ENCODE measurements at regions not wholly inside any gene's neighbourhood (a gene's known extent, or its start where the extent isn't known, plus 50 kb on each side); places are given as distances from the start of the nearest gene placed in this dataset.

DNA sequence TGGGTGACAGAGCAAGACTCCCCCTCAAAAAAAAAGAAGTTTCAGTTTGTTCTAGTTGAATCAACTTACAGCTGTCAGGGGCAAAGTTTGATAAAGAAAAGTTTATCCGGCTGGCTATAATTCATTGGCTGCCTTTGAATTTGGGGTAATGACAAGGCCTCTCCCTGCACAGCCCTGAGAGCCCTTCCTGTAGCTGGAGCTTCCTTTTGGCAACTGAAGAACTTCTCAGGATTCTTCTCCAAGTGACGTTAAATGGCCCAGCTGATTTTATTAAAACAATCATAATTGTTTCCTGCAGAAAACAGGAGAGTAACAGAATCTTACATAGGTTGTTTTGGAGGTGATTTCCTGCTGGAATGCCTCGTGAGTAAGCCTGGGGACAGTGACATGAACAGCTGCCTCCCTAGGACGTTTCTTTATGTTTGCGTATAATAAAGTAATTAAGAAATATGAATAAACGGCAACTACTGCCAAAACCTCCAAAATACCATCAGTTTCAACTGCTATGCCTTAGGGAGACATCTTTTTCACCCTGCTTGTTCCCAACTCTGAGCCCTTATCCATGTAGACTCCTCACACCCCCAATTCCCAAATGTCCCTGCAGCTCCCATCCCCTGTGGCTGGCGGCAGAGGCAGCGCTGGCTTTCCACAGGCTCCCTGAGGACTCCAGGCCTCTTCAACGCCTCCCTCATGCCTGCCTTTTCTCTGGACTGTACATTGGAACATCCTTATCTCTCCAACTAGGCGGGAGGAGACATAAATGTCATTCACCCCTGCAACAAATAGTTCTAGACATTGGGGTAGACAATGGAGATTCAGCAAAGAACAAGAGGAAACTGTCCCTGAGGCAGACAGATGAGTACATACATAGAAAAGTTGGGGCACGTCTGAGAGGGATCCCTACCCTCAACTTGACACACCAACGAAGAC is 59.2 kb upstream of the FZD7 start:
- Mint-ChIP-seq H3K9me3 (no peaks in the 10 kb centered on the region), H3K36me3 (ENCODE audit: low read depth) (no peaks in the 10 kb centered on the region), H3K4me3 (no peak overlapping the region), H3K27ac (no peak overlapping the region), H3K4me1 (ENCODE audit: low read depth) (no peaks in the 10 kb centered on the region), H3K27me3 (ENCODE audit: low read depth) (peaks cover 5% of the 10 kb centered on the region)

DNA sequence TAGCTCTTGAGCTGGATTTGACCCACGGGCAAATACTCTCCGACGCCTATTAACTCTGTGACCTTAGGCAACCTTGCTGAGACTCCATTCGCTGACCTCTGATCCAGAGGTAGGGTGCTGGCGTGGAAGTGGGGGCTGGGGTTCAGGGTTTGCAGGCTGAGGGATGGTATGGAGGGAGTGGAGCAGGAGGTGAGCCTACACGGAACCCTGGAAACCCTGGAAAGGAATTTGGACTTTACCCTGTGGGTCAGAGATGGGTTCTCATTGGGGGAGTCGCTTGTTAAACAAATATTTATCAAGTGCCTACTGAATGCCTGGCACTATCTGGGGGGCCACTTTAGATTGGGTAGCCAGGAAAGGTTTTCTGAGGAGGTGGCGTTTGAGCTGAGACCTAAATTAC is 58.2 kb upstream of the FZD7 start:
- no peaks in the 10 kb centered on the region for H3K9me3 Mint-ChIP-seq
- no peak overlapping the region for H3K27ac Mint-ChIP-seq
- no peaks in the 10 kb centered on the region for H3K4me1 Mint-ChIP-seq (ENCODE audit: low read depth)
- peaks cover 5% of the 10 kb centered on the region for H3K27me3 Mint-ChIP-seq (ENCODE audit: low read depth)
- H3K4me3 Mint-ChIP-seq = no peak overlapping the region
- H3K36me3 Mint-ChIP-seq (ENCODE audit: low read depth) = no peaks in the 10 kb centered on the region

DNA sequence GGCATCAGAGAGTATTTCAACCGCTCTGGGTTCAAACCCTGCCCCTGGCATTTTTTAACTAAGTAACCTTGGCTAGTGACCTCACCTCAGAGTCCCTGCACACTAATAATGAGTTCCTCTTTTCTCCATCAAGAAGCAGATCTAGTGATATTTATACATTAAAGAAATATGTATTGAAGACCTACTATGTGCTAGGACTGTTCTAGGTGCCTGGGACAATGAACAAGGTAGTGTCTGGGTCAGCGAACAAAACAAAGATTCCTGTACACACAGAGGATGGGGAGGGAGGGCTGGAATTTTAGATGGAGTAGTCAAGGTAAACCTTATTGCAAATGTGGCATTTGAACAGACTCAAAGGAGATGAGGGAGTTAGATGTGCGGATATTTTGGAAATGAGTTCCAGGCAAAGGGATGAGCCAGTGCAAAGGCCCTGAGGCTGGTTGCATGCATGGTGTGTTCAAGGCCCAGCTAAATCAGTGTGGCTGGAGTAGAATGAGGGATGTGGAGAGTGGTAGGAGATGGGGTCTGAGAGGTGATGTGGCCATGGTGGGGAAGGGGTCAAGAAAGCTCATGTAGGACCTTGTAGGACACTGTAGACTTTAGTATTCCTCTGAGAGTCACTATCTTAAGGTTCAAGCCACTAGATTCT is 57.6 kb upstream of the FZD7 start:
- Mint-ChIP-seq H3K4me1 (ENCODE audit: low read depth) (no peaks in the 10 kb centered on the region), H3K9me3 (no peaks in the 10 kb centered on the region), H3K27me3 (ENCODE audit: low read depth) (peaks cover 5% of the 10 kb centered on the region), H3K36me3 (ENCODE audit: low read depth) (no peaks in the 10 kb centered on the region), H3K27ac (no peak overlapping the region), H3K4me3 (no peak overlapping the region)

DNA sequence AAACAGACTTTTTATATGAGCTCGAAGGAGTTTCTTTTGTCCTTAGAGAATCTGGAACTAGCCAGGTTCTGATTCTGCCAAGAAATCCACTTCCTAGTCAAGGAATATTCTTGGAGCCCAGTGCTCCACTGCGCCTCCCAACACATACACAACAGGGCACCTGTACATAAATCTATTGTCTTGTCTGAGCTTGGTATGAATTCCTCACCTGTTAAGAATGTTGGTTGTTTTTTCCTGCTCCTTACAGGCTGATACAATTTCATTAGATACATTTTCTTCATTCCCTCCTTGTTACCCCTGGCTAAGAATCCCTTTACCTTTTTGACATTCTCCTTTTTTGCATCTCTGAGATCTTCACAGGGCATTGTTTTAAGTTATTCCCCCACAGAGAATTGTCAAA is 56.0 kb upstream of the FZD7 start:
- Mint-ChIP-seq H3K36me3 (ENCODE audit: low read depth) (no peaks in the 10 kb centered on the region), H3K4me3 (no peak overlapping the region), H3K9me3 (no peaks in the 10 kb centered on the region), H3K27me3 (ENCODE audit: low read depth) (peaks cover 5% of the 10 kb centered on the region), H3K27ac (no peak overlapping the region), H3K4me1 (ENCODE audit: low read depth) (no peaks in the 10 kb centered on the region)

DNA sequence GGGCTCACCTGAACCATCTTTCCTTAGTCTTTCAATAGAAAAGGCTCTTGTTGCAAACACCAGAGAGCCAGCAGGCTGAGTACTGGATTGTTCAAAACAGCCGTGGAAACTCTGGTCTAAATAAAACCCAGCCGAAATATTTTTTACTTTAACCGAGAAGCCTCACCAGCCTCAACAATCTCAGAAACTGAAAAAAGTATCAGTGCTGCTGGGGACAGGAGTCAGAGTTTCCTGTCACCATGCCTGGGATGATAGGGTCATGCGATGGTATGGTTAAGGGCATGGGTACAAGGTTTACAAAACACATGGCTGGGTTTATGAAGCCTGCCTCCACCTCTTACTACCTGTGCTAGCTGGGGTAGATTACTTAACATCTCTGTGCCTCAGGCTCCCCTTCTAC is 55.3 kb upstream of the FZD7 start:
- Mint-ChIP-seq H3K27ac (no peak overlapping the region), H3K27me3 (ENCODE audit: low read depth) (peaks cover 5% of the 10 kb centered on the region), H3K4me1 (ENCODE audit: low read depth) (no peaks in the 10 kb centered on the region), H3K9me3 (no peaks in the 10 kb centered on the region), H3K4me3 (no peak overlapping the region), H3K36me3 (ENCODE audit: low read depth) (no peaks in the 10 kb centered on the region)

DNA sequence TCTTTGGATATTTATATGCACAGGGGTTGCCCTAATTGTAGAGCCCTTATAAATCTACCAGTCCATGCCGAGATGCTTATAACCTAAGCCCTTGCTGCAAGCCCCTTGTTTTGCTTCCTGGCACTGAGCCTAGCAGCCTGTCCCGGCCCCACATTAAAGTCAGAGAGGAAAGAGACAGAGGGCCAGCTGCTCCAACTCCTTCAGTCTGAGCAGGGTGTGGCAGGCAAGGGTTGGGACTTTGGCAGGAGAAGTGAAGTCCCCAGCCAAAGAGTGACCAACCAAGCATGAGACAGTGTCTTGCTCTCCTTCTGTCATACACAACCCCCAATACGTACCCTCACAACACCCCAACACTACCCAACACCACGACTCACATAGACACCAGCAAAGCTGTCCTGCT is 54.7 kb upstream of the FZD7 start:
- Mint-ChIP-seq H3K36me3 (ENCODE audit: low read depth) (no peaks in the 10 kb centered on the region), H3K4me3 (no peak overlapping the region), H3K4me1 (ENCODE audit: low read depth) (no peaks in the 10 kb centered on the region), H3K9me3 (no peaks in the 10 kb centered on the region), H3K27me3 (ENCODE audit: low read depth) (peaks cover 5% of the 10 kb centered on the region), H3K27ac (no peak overlapping the region)

DNA sequence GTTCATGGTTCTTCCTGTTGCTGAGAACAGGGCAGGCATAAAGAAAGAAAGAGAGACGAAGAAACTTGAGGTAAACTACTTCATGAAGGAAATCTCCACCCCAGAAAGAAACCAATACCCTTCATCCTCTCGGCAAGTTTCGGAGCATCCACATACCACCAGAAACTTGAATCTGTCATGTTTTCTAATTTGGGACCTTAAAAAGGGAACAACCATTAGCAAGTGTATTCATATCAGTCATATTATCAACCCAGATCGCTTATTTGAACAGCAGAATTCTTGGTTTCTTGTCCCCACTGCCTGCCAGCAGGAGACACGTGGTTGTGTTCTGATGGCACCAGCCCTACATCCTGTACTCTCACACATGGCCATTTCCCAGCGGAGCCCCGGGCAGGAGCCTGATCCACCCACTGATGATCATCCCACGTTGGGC is 53.2 kb upstream of the FZD7 start:
- Mint-ChIP-seq H3K4me3 (no peak overlapping the region), H3K27me3 (ENCODE audit: low read depth) (peaks cover 5% of the 10 kb centered on the region), H3K9me3 (no peaks in the 10 kb centered on the region), H3K36me3 (ENCODE audit: low read depth) (no peaks in the 10 kb centered on the region), H3K4me1 (ENCODE audit: low read depth) (no peaks in the 10 kb centered on the region), H3K27ac (no peak overlapping the region)

DNA sequence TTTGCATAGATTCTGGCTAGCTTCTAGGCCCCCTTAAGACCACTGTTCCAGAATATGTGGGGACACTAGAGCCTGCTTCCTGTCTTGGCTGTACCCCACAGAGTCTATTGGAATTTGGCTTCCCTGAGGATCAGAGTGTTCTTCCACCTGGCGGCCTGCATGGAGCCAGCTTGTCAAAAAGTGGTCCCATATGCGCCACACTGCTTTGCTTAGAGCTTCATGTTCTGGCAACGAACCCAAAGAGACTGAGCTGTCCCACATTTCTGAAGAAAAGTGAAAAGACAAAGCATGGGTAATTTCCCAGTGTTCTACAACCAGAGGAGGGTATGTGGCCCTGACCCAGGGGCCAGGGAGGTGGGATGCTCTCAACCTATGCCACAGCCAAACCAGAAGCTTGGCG is 52.7 kb upstream of the FZD7 start:
- Mint-ChIP-seq H3K9me3 (no peaks in the 10 kb centered on the region), H3K27ac (no peak overlapping the region), H3K4me1 (ENCODE audit: low read depth) (no peaks in the 10 kb centered on the region), H3K36me3 (ENCODE audit: low read depth) (no peaks in the 10 kb centered on the region), H3K4me3 (no peak overlapping the region), H3K27me3 (ENCODE audit: low read depth) (peaks cover 5% of the 10 kb centered on the region)

DNA sequence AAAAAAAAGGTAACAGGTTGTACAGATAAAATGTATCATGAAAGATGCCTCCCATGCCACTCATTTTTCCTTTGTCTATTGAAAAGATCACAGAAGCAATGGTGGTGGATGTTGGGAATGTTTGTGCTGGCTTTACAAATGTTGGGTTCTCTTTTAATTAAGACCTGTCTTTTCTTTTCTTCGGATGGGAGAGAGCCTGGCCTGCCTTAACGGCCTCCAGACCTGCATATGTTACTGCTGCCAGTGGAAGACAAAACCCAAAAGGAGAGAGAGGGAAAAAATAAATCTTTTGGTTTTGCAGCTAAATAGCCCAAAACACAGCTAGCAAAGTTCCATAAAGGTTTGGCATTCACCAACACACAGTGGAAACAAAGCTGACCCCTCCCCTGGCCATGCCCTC is 50.5 kb upstream of the FZD7 start:
- H3K4me3 Mint-ChIP-seq = no peak overlapping the region
- no peaks in the 10 kb centered on the region for H3K27me3 Mint-ChIP-seq (ENCODE audit: low read depth)
- H3K9me3 Mint-ChIP-seq = no peaks in the 10 kb centered on the region
- no peaks in the 10 kb centered on the region for H3K36me3 Mint-ChIP-seq (ENCODE audit: low read depth)
- H3K4me1 Mint-ChIP-seq (ENCODE audit: low read depth) = no peaks in the 10 kb centered on the region
- H3K27ac Mint-ChIP-seq = no peak overlapping the region

DNA sequence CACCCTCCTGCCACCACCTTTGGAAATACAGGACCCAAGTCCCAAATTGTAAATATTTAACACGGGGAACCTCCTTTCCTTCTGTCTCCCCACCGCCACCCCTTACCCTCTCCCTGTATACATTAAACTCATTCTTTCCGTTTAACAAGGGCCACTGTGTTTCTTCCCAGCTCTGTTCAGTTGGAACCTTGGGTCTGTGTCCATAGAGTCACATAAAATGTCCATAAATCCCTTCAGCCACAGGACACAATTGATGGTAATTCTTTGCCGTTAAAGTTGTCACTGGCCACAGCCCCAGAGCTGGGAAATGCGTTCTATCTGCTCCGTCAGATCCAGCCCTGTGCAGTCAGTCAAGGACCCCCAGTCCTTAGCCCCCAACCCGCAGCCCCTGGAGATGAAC is 49.9 kb upstream of the FZD7 start:
- no peaks in the 10 kb centered on the region for H3K4me1 Mint-ChIP-seq (ENCODE audit: low read depth)
- no peak overlapping the region for H3K27ac Mint-ChIP-seq
- no peaks in the 10 kb centered on the region for H3K36me3 Mint-ChIP-seq (ENCODE audit: low read depth)
- no peaks in the 10 kb centered on the region for H3K27me3 Mint-ChIP-seq (ENCODE audit: low read depth)
- H3K9me3 Mint-ChIP-seq = no peaks in the 10 kb centered on the region
- no peak overlapping the region for H3K4me3 Mint-ChIP-seq
